Stimulated activated effector memory CD8-positive, alpha-beta T cell treated with anti-CD3 and anti-CD28 coated beads, Interleukin-12 subunit alpha, Interleukin-12 subunit beta, amount 100 ng/mL, for 72 hours (primary cell): ENCODE measurements at regions not wholly inside any gene's neighbourhood (a gene's known extent, or its start where the extent isn't known, plus 50 kb on each side); places are given as distances from the start of the nearest gene placed in this dataset.

Experiments
- ATAC-seq: fragments of 150-1000 bp; cut with Tn5 transposase; 2 replicates; pipeline ENCODE4 v1.10.0; 2021
- DNase-seq, 2 donors: peaks; one replicate each; pipeline ENCODE4 v3.0.0; 2021 to 2022; ENCODE audit warnings: low spot score in 2 of 2
- H3K27ac Mint-ChIP-seq: one replicate; pipeline ENCODE4 v1.8.0; 2022; ENCODE audit warnings: mild to moderate bottlenecking, mixed read lengths
- H3K36me3 Mint-ChIP-seq: one replicate; pipeline ENCODE4 v1.8.0; 2022; ENCODE audit warnings: mild to moderate bottlenecking, mixed read lengths
- H3K4me1 Mint-ChIP-seq: one replicate; pipeline ENCODE4 v1.8.0; 2022; ENCODE audit warnings: mixed read lengths
- H3K4me3 Mint-ChIP-seq: one replicate; pipeline ENCODE4 v1.8.0; 2022; ENCODE audit warnings: mild to moderate bottlenecking, mixed read lengths
- H3K9me3 Mint-ChIP-seq: one replicate; pipeline ENCODE4 v1.8.0; 2022; ENCODE audit warnings: mixed read lengths

DNA sequence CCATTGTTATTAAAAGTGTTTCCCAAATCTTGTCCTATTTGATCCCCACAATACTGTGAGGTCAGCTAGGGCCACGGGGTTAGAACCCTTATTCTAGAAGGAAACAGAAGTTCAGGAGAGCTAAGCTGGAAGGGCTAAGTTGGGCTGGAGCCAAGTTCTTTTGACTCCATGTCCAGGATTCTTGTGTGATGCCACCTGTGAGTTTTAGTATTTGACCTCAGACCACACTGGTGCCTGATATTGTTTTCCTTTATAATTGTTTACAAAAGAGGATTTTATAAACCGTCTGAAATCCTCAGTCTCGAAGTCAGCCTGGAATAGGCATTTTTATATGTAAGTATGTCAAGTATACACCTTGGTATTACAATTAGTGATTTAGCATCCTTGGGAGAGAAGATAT lies 332.7 kb downstream of the CBLN1 start:
- no peak for ATAC-seq
- peaks cover 12% of the 10 kb centered on the region for H3K9me3 Mint-ChIP-seq
- H3K27ac Mint-ChIP-seq: no peak overlapping the region
- no peak for DNase-seq
- no peak overlapping the region for H3K4me3 Mint-ChIP-seq
- no peaks in the 10 kb centered on the region for H3K4me1 Mint-ChIP-seq
- no peaks in the 10 kb centered on the region for H3K36me3 Mint-ChIP-seq

DNA sequence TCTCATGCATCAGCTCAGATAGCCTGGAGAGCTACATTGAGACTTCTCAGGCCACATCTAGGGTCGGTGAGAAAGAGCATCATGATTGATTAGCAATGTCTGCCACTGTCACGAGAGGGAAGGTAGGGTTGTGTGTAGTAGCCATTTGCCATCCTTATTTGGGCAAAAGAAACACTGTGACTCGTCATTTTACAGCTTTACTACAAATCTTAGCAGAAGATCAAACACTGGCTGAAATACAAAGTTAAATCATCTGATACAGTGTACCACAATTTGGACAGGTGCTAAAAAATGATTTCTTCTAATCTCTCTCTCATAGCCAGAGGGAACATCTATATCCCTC lies 334.3 kb downstream of the CBLN1 start:
- H3K4me1 Mint-ChIP-seq: no peaks in the 10 kb centered on the region
- H3K27ac Mint-ChIP-seq: no peak overlapping the region
- H3K4me3 Mint-ChIP-seq: no peak overlapping the region
- DNase-seq (no peak), ATAC-seq (no peak)
- peaks cover 10% of the 10 kb centered on the region for H3K9me3 Mint-ChIP-seq
- H3K36me3 Mint-ChIP-seq: no peaks in the 10 kb centered on the region

DNA sequence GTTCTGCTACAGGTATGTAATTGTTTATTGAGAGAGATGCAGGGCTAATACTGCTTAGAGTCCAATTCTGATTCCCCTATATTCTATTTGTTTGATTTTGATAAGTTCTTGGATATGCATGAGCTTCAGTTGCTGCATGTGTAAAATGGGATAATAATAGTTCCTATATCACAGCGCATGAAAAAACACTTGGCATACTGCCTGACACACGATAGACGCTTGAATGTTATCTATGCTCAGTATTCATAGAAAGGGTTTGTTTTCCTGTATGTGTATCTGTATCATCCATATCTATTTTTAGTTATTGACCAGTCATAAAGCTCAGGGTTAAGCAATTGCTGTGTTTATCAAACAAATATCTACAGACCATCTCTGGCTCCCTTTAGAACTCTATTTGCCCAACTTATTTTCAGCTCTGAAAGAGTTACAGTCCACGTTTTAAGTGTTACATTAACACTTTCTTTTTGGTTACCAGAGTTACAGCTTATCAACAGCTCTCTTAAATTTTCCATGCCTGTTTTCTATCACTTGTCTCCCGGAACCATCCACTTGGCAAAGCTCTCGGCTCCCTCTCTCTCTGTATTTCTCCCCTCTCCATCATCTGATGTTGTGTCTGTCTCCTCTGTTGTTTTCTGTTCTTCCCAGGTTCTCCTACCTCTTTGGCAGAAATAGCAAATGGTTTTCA lies 334.8 kb downstream of the CBLN1 start:
- Mint-ChIP-seq H3K27ac (no peak overlapping the region), H3K4me3 (no peak overlapping the region), H3K36me3 (no peaks in the 10 kb centered on the region), H3K9me3 (peaks cover 10% of the 10 kb centered on the region), H3K4me1 (no peaks in the 10 kb centered on the region)
- ATAC-seq (no peak), DNase-seq (no peak)

DNA sequence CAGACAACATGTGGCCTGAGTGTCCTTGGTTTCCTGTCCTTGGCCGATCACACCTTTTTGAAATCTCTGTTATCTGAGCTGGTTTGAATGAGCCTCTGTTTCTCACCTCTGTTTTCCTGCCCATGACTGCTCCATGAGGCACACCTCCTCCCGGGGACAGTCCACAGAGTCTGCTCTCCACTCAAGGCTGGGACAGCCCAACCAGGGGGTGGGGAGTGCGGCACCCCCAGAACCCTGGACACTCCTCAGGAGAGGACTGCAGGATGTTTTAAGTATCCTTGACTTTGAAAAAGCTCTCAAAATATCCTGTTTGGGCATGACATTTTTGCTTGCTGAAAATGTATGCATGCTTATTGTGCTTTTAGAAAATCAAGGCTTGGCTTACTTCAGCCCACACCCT lies 333.0 kb upstream of the N4BP1 start:
- Mint-ChIP-seq H3K4me1 (no peaks in the 10 kb centered on the region), H3K36me3 (no peaks in the 10 kb centered on the region), H3K9me3 (peaks cover 4% of the 10 kb centered on the region), H3K27ac (no peak overlapping the region), H3K4me3 (no peak overlapping the region)
- DNase-seq (no peak), ATAC-seq (no peak)

DNA sequence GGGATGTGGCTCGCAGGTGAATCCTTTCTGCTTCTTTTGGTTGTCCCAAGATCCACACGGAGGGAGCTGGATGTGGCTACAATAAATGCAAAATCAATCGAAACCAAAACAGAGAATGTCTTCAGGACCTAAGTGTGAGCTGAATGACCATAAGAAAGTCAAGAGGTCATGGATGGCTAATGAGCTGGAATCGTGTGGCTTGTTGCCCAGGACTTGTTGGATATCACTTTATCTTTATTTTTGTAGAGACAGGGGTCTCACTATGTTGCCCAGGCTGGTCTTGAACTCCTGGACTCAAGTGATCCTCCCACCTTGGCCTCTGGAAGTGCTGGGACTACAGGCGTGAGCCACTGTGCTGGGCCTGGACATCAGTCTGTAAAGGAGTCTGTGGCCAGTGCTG lies 326.8 kb upstream of the N4BP1 start:
- no peaks in the 10 kb centered on the region for H3K4me1 Mint-ChIP-seq
- DNase-seq (no peak), ATAC-seq (no peak)
- H3K9me3 Mint-ChIP-seq: peaks cover 3% of the 10 kb centered on the region
- no peak overlapping the region for H3K27ac Mint-ChIP-seq
- H3K36me3 Mint-ChIP-seq: no peaks in the 10 kb centered on the region
- no peak overlapping the region for H3K4me3 Mint-ChIP-seq

DNA sequence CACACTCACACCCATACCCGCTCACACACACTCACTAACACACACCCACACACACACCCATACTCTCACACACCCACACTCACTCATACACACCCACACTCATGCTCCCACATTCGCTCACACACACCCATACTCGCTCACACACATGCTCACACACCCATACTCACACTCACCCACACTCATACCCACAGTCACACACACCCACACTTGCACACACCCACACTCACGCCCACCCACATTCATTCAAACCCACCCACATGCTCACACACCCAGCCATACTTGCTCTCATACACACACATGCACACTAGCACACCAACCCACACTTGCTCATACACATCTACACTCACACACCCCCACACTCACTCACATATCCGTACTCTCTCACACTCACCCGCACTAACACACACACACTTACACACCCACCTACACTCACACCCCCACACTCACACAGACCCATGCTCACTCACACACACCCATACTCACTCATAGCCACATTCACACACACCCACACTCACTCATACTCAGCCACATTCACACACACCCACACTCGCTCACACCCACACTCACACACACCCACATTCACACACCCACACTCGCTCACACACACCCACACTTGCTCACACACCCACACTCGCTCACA lies 322.4 kb upstream of the N4BP1 start:
- Mint-ChIP-seq H3K9me3 (peaks cover 9% of the 10 kb centered on the region), H3K4me3 (no peak overlapping the region), H3K36me3 (no peaks in the 10 kb centered on the region), H3K4me1 (no peaks in the 10 kb centered on the region), H3K27ac (no peak overlapping the region)
- DNase-seq (no peak), ATAC-seq (no peak)

DNA sequence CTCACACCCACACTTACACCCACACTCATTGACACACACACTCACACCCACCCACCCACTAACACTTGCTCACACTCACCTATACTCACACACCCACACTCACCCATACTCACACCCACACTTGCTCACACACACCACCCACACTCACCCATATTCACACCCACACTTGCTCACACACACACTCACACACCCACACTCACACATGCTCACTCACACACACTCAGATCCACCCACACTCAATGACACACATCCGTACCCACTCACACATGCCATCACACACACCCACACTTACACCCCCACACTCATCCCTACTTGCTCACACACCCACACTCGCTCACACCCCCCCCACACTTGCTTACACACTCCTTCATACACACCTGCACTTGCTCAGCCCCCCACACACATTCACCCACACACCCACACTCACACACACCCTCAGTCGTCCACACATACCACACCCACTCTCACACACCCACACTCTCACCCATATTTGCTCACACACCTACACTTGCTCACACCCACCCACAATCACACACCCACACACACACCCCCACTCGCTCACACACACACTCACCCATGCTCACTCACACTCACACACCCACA lies 321.1 kb upstream of the N4BP1 start:
- no peak for DNase-seq
- no peak for ATAC-seq
- Mint-ChIP-seq H3K36me3 (no peaks in the 10 kb centered on the region), H3K4me3 (no peak overlapping the region), H3K27ac (no peak overlapping the region), H3K9me3 (peaks cover 16% of the 10 kb centered on the region), H3K4me1 (no peaks in the 10 kb centered on the region)

DNA sequence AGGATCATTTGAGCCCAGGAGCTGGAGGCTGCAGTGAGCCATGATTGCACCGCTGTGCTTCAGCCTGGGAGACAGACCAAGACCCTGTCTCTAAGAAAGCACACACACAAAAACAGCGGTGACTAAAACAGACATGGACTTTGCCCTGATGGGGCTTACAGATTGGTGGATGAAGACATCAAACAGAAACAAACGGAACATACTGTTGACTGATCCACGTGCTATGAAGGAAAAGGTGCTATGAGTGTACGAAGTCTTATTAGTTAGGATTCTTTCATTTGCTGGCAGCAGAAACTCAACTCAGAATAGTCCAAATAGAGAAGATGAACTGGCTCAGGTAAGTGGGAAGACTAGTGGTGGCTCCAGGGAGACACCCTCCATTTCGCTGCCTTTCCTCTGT lies 309.8 kb upstream of the N4BP1 start:
- peaks cover 10% of the 10 kb centered on the region for H3K9me3 Mint-ChIP-seq
- H3K4me3 Mint-ChIP-seq: no peak overlapping the region
- no peak for ATAC-seq
- no peaks in the 10 kb centered on the region for H3K36me3 Mint-ChIP-seq
- no peak for DNase-seq
- no peak overlapping the region for H3K27ac Mint-ChIP-seq
- H3K4me1 Mint-ChIP-seq: no peaks in the 10 kb centered on the region

DNA sequence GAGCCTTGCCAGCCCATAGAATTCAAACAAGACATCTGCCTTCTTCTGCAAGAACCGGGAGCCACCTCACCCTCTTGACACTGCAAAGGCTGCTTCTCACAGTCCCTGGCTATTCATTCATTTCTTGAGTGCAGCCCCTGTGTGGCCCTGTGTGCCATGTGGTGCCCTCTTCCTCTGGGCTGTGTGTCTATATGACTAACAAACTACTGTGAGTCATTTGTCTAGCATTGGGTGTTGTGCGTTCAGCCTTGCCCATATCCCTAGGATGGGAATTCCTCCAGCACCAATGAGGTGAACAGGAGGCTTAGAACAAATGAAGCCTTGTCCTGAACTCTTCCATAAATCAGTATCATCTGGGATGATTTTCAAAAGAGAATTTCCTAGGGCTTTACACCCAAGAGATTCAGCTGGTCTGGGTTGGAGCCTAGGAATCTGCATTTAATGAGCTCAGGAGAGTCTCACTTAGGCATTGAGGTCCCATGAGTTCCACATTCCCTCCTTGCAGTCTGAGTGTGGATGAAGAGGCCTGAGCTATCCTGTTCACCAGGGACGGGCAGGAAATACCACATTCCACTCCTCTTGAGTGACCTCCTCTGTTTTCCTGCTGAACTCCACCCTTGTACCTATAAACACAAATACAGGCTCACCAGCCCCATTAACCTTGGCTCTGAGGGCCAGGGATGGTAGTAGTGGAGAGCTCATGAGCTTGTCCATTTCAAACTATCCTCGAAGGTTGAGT lies 308.7 kb upstream of the N4BP1 start:
- Mint-ChIP-seq H3K9me3 (peaks cover 10% of the 10 kb centered on the region), H3K4me1 (no peaks in the 10 kb centered on the region), H3K27ac (no peak overlapping the region), H3K4me3 (no peak overlapping the region), H3K36me3 (no peaks in the 10 kb centered on the region)
- no peak for ATAC-seq
- no peak for DNase-seq

DNA sequence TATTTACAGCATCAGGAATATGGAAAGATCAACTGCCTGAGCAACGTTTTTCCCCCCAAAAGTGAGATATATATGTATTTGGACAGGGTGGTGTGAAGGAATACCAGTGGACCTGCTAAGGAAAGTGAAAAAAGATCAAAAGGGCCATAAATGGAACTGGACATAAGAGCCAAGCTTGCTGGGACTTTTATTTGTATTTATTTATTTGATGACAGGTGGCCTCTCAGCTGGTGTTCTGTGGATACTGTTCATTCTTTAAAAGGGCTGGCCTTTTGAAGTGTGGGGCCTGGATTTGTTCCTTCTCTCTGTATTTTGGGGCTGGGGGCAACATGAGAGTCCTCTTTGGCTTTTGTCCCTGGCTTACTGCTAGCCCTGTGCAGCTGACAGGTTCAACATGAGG lies 306.6 kb upstream of the N4BP1 start:
- no peak for ATAC-seq
- Mint-ChIP-seq H3K27ac (no peak overlapping the region), H3K4me3 (no peak overlapping the region), H3K36me3 (no peaks in the 10 kb centered on the region), H3K4me1 (no peaks in the 10 kb centered on the region), H3K9me3 (peaks cover 5% of the 10 kb centered on the region)
- DNase-seq: no peak

DNA sequence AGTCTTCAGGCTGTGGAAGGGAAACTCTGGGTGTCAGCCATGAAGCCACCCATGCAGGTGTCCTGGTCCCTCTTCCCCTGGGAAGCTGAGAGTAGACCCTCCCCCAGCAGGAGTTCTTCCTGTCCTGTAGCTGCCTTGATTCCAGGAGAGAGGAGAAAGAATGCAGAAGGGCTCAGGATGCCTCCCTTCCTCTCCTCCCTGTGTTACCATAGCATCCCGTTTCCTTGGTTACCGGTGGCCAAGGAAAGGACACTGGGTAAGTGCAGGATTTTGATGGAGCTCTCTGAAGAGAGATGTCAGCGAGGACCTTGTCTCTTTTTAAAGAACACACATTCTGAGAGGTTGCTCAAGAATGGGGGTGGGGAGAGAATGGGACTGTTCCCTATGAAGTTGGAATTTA lies 304.1 kb upstream of the N4BP1 start:
- ATAC-seq (no peak), DNase-seq (no peak)
- H3K9me3 Mint-ChIP-seq: peaks cover 5% of the 10 kb centered on the region
- no peaks in the 10 kb centered on the region for H3K36me3 Mint-ChIP-seq
- H3K4me1 Mint-ChIP-seq: no peaks in the 10 kb centered on the region
- H3K27ac Mint-ChIP-seq: no peak overlapping the region
- no peak overlapping the region for H3K4me3 Mint-ChIP-seq

DNA sequence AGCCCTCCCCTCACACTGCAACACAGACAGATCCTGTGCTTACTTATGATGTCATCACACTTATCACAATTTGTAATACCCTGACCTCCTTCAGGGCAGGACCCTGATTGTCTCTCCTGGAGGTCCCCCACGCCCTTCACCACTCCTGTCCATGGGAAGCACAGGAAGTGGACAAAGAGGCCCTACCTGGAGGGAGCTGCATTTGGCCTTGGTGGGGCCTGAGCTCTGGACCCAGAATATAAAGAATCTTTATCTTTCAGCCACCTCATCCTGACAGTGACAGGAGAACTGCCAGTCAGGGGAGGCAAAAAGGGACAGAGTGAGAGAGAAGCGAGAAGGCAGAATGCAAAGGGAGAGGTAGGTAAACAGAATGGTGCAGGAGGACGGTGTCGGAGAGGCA lies 303.4 kb upstream of the N4BP1 start:
- H3K4me3 Mint-ChIP-seq: no peak overlapping the region
- no peak overlapping the region for H3K27ac Mint-ChIP-seq
- ATAC-seq (no peak), DNase-seq (no peak)
- H3K4me1 Mint-ChIP-seq: no peaks in the 10 kb centered on the region
- H3K36me3 Mint-ChIP-seq: no peaks in the 10 kb centered on the region
- H3K9me3 Mint-ChIP-seq: peaks cover 5% of the 10 kb centered on the region

DNA sequence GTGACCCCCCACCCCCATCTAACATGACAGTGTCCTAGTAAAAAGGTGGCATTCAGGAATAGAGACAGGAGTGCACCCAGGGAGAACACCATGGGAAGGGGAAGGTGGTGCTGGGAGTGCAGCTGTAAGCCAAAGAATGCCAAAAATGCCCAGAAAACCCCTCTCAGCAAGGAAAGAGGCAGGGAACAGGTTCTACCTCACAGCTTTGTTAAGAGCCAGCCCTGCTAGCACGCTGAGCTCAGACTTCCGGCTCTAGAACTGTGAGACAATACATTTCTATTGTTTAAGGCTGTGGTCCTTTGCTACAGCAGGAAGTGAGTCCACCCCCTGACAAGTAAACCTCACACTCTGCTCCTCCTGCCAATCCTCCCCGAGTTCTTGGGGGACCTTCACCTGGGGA lies 302.4 kb upstream of the N4BP1 start:
- no peaks in the 10 kb centered on the region for H3K4me1 Mint-ChIP-seq
- H3K36me3 Mint-ChIP-seq: no peaks in the 10 kb centered on the region
- H3K4me3 Mint-ChIP-seq: no peak overlapping the region
- no peak overlapping the region for H3K27ac Mint-ChIP-seq
- DNase-seq: no peak
- ATAC-seq: no peak
- peaks cover 5% of the 10 kb centered on the region for H3K9me3 Mint-ChIP-seq

DNA sequence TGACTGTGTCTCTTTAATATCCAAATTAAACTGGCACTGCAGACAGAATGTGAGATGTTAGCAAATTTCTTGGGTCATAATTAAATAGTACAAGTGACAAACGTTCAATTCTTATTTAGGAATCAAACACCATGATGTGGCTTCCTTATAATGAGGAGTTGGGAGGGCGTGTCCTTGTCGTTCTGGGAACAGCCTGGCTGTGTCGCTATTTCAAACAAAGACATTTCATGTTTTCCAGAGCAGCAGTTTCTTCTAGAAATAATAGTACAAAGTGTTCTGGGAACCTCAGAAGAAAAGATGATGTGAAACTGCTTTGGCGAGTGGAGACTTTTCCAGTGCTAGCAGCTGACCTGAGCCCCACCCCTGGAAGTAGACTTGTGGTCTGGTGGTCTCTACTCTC lies 301.7 kb upstream of the N4BP1 start:
- H3K9me3 Mint-ChIP-seq: peaks cover 5% of the 10 kb centered on the region
- DNase-seq: no peak
- H3K27ac Mint-ChIP-seq: no peak overlapping the region
- H3K36me3 Mint-ChIP-seq: no peaks in the 10 kb centered on the region
- H3K4me3 Mint-ChIP-seq: no peak overlapping the region
- ATAC-seq: no peak
- H3K4me1 Mint-ChIP-seq: no peaks in the 10 kb centered on the region

DNA sequence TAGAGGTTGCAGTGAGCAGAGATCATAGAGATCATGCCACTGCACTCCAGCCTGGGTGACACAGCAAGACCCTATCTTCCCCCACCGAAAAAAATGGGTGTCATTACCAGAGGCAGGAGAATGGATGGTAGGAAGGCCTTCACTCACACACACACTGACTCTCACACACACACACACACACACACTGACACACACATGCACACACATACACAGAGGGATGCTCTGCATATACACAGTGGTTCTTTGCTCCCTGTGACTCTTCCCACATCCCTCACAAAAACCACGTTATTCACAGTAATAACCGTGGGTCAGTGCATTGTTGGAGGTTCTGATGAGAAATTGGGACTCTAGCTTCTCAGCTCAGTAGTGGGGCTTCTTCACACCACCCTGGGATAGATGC lies 300.2 kb upstream of the N4BP1 start:
- Mint-ChIP-seq H3K27ac (no peak overlapping the region), H3K4me3 (no peak overlapping the region), H3K36me3 (no peaks in the 10 kb centered on the region), H3K9me3 (no peaks in the 10 kb centered on the region), H3K4me1 (no peaks in the 10 kb centered on the region)
- ATAC-seq (no peak), DNase-seq (no peak)

DNA sequence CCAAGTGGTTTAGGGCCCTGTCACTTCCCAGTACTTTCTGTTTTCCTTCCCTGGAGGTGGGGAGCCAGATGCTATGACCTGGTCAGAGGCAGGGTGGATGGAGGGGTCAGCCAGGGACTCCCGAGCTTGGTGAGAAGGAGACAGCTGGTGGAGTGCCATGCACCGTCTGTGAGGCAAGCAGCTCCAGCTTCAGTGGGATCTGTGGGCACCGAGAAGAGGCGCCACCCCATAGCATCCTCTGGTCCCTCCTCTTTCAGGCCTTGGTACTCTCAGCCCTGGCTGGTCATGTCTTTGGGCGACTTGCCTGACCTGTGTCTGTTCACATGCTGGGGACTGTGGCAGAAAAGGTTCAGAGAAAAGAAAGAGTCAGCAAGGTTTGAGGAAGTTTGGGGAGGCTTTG lies 299.3 kb upstream of the N4BP1 start:
- H3K27ac Mint-ChIP-seq: no peak overlapping the region
- DNase-seq (no peak), ATAC-seq (no peak)
- no peaks in the 10 kb centered on the region for H3K4me1 Mint-ChIP-seq
- H3K4me3 Mint-ChIP-seq: no peak overlapping the region
- peaks cover 3% of the 10 kb centered on the region for H3K9me3 Mint-ChIP-seq
- H3K36me3 Mint-ChIP-seq: no peaks in the 10 kb centered on the region
